ENCODE measurements at regions not wholly inside any gene's neighbourhood (a gene's known extent, or its start where the extent isn't known, plus 50 kb on each side); places are given as distances from the start of the nearest gene placed in this dataset.

DNA sequence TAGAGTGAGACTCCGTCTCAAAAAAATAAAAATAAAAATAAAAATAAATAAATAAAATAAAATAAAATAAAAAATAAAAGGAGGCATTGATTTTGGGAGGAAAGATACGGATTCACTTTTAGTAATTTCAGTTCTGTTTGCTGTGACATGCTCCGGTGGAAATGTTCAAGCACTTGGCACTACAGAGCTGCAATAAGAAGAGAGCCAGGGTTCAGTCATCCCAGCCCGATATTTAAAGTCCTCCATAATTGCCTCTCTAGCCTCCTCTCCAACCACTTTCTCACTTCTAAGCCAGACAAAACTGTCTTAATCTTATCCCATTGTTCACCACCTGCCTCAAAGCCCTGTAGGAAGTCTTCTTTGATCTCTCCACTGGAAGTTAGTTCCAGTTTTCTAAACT is 55.0 kb upstream of the MACF1 start:
- H3K27ac Mint-ChIP-seq (ENCODE audit: unreplicated experiment): no peak overlapping the region
- TF ChIP-seq, protein P1, sequence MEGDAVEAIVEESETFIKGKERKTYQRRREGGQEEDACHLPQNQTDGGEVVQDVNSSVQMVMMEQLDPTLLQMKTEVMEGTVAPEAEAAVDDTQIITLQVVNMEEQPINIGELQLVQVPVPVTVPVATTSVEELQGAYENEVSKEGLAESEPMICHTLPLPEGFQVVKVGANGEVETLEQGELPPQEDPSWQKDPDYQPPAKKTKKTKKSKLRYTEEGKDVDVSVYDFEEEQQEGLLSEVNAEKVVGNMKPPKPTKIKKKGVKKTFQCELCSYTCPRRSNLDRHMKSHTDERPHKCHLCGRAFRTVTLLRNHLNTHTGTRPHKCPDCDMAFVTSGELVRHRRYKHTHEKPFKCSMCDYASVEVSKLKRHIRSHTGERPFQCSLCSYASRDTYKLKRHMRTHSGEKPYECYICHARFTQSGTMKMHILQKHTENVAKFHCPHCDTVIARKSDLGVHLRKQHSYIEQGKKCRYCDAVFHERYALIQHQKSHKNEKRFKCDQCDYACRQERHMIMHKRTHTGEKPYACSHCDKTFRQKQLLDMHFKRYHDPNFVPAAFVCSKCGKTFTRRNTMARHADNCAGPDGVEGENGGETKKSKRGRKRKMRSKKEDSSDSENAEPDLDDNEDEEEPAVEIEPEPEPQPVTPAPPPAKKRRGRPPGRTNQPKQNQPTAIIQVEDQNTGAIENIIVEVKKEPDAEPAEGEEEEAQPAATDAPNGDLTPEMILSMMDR (conservative IDR thresholded peaks at IDR 0.05): no peak
- peaks cover 53% of the 10 kb centered on the region for H3K4me1 Mint-ChIP-seq
- DNase-seq (ENCODE audit: low read depth, low spot score): no peak
- H3K9me3 Mint-ChIP-seq: no peaks in the 10 kb centered on the region
- peaks cover 4% of the 10 kb centered on the region for H3K27me3 Mint-ChIP-seq (ENCODE audit: low read depth)
- no peaks in the 10 kb centered on the region for H3K36me3 Mint-ChIP-seq (ENCODE audit: low read depth)
- H3K4me3 Mint-ChIP-seq: no peak overlapping the region

DNA sequence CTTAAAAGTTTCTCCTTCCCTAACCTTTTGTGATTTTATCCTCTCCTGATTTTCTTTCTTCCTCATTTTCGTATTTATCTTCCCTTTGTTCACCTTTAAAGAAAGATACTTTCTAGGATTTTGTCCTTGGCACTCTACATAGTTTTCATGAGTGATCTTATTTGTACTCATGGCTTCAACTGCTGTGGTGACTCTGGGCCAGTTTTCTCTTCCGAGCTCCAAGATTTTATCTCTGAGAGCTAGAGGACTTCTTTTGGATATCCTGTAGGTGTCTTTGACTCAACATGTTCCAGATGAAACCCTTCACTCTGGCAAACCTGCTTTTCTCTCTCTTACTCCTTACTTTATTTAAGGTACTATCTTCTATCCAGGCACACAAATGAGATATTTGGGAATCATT is 53.7 kb upstream of the MACF1 start:
- H3K4me3 Mint-ChIP-seq: no peak overlapping the region
- no peak for DNase-seq (ENCODE audit: low read depth, low spot score)
- TF ChIP-seq, protein P1 (conservative IDR thresholded peaks at IDR 0.05): no peak
- no peaks in the 10 kb centered on the region for H3K36me3 Mint-ChIP-seq (ENCODE audit: low read depth)
- H3K27ac Mint-ChIP-seq (ENCODE audit: unreplicated experiment): no peak overlapping the region
- peaks cover 49% of the 10 kb centered on the region for H3K4me1 Mint-ChIP-seq
- peaks cover 4% of the 10 kb centered on the region for H3K27me3 Mint-ChIP-seq (ENCODE audit: low read depth)
- no peaks in the 10 kb centered on the region for H3K9me3 Mint-ChIP-seq

DNA sequence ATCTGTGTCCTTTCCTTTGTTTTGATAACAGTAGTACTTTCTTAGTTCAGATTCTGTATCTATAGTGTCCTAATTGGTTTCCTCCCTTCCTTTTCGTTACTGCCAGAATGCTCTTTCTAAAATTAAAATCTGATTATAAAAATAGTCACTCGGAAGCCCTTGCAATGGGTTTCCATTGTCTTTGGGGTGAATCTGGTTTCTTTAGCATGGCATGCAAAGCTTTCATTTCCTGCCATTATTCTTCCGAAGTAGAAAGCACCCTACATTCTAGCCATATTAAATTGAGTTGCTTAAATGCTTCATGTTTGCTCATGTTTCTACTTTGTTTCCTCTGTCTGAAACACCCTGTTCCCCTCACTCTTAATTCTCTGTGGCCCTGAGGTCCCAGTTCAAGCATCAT is 53.2 kb upstream of the MACF1 start:
- Mint-ChIP-seq H3K36me3 (ENCODE audit: low read depth) (no peaks in the 10 kb centered on the region), H3K27me3 (ENCODE audit: low read depth) (peaks cover 4% of the 10 kb centered on the region), H3K9me3 (no peaks in the 10 kb centered on the region), H3K4me3 (no peak overlapping the region), H3K4me1 (peaks cover 48% of the 10 kb centered on the region), H3K27ac (ENCODE audit: unreplicated experiment) (no peak overlapping the region)
- no peak for DNase-seq (ENCODE audit: low read depth, low spot score)
- TF ChIP-seq, protein P1 (conservative IDR thresholded peaks at IDR 0.05): no peak

DNA sequence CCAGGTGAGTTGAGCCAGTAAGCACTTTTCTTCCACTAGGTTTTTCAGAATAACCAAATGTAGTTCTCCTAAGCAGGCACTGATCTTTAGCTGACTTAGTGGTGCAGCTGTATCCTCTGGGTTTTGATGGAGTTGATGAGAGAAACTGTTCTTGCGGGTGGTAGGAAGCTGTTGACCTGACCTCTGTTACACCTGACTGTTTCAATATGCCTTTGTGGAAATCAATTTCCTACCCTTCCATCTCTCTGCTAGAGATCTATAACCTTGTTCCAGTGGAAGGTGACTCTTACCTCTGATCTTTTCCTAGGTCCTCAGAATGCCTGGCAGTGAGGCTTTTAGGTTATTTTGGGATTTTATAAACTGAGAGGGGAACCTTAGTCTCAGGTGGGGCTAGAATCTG is 51.6 kb upstream of the MACF1 start:
- H3K36me3 Mint-ChIP-seq (ENCODE audit: low read depth): no peaks in the 10 kb centered on the region
- H3K27ac Mint-ChIP-seq (ENCODE audit: unreplicated experiment): no peak overlapping the region
- H3K4me1 Mint-ChIP-seq: peaks cover 50% of the 10 kb centered on the region
- H3K27me3 Mint-ChIP-seq (ENCODE audit: low read depth): peaks cover 4% of the 10 kb centered on the region
- no peak for DNase-seq (ENCODE audit: low read depth, low spot score)
- no peaks in the 10 kb centered on the region for H3K9me3 Mint-ChIP-seq
- TF ChIP-seq, protein P1 (conservative IDR thresholded peaks at IDR 0.05): no peak
- H3K4me3 Mint-ChIP-seq: no peak overlapping the region

DNA sequence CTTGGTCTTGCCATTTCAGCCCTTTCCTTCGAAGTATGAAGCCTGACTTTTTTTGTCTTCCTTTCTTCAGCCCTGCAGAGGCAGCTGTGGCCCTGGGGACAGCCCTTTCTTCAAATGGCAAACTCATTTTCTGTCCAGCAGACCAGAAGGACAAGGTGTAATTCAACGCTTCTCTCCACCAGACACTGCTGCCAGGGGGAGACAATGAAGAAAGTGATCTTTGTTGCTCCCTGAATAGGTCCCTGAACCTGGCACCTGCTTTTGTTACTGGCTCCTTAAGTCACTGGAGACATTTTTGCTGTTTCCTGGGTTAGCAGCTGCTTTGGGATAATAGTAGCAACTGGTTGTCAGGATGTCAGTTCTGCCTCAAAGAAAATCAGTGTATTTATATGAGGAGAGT is 50.8 kb upstream of the MACF1 start:
- no peaks in the 10 kb centered on the region for H3K9me3 Mint-ChIP-seq
- H3K36me3 Mint-ChIP-seq (ENCODE audit: low read depth): no peaks in the 10 kb centered on the region
- H3K27me3 Mint-ChIP-seq (ENCODE audit: low read depth): peaks cover 9% of the 10 kb centered on the region
- H3K27ac Mint-ChIP-seq (ENCODE audit: unreplicated experiment): no peak overlapping the region
- no peak for DNase-seq (ENCODE audit: low read depth, low spot score)
- H3K4me3 Mint-ChIP-seq: no peak overlapping the region
- peaks cover 58% of the 10 kb centered on the region for H3K4me1 Mint-ChIP-seq
- TF ChIP-seq, protein P1 (conservative IDR thresholded peaks at IDR 0.05): no peak
